H54 (cell line): ENCODE measurements at regions not wholly inside any gene's neighbourhood (a gene's known extent, or its start where the extent isn't known, plus 50 kb on each side); places are given as distances from the start of the nearest gene placed in this dataset.
"Not testable (repeated sequence)": the region's sequence is repeated elsewhere in the genome, so short reads cannot be mapped to it uniquely, and the experiment has no call there.

Source experiments
- DNase-seq: peaks from one replicate; pipeline ENCODE4 v3.0.0; 2011; ENCODE audit warnings: low spot score, mixed read lengths; ENCODE audit not compliant: insufficient read length
- FAIRE-seq: peaks from 3 replicates; lab custom pipeline; 2011; peaks lifted over from hg19 to GRCh38; lab: Jason Lieb, UNC
- POLR2A ChIP-seq: IDR thresholded peaks from 2 replicates; pipeline ENCODE4 v1.6.1; 2011; ENCODE audit warnings: low read depth, mild to moderate bottlenecking, low read length

GRCh38 chr6:163883984-163884383, 469.5 kb downstream of the QKI start:
- no peak for TF ChIP-seq POLR2A
- no peak for DNase-seq
- no peak for FAIRE-seq

DNA sequence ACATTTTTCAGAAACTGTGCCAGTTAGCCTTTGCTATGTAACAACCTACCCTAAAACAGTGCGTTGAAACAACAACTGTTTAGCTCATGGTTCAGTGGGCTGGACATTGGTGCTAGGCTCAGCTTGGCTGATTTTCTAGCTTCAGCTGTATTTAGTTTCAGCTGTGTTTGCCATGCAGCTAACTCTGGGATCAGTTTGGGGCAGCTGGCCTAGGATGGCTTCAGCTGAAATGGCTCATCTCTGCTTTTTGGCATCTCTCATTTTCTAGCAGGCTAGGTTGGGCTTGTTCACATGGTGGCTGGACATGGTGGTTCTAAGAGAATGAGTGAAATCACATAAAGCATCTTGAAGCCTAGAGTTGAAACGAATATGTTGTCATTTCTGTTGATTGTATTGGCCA, 464.2 kb downstream of the QKI start:
- DNase-seq (no peak), FAIRE-seq (no peak)
- no peak for TF ChIP-seq POLR2A

- DNase-seq (no peak), FAIRE-seq (no peak)
- TF ChIP-seq POLR2A = no peak
Observed at GRCh38 chr6:163877877-163878639, 463.5 kb downstream of the QKI start.

DNA sequence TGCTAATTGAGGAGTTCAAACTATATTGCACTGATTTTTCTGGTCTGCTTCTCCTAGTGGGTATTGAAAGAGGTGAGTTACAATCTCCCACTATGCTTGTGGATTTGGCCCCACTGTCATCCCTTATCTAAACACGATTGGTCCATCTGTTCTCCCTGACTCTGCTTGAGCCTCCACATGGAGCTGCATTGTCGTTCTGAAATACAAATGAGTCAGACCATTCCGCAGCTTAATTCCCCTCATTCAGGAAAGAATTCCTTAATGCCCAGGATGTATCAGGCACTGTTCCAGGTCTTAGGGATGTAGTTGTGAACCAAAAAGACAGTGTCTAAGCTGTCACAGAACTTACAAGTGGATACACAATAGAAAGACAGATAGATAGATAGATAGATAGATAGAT, 461.9 kb downstream of the QKI start:
- no peak for TF ChIP-seq POLR2A
- FAIRE-seq (no peak), DNase-seq (no peak)

GRCh38 chr6:163874784-163875183, 460.3 kb downstream of the QKI start:
- DNase-seq (no peak), FAIRE-seq (no peak)
- no peak for TF ChIP-seq POLR2A

- FAIRE-seq (no peak), DNase-seq (no peak)
- no peak for TF ChIP-seq POLR2A
Observed at GRCh38 chr6:163872335-163872734, 457.8 kb downstream of the QKI start.

GRCh38 chr6:163871616-163872015, 457.1 kb downstream of the QKI start:
- no peak for FAIRE-seq
- no peak for TF ChIP-seq POLR2A
- no peak for DNase-seq

GRCh38 chr6:163867518-163868292, 453.2 kb downstream of the QKI start:
- FAIRE-seq (no peak), DNase-seq (no peak)
- no peak for TF ChIP-seq POLR2A

GRCh38 chr6:163866192-163866591, 451.7 kb downstream of the QKI start:
- FAIRE-seq (no peak), DNase-seq (no peak)
- TF ChIP-seq POLR2A = no peak

GRCh38 chr6:163863565-163863964, 449.0 kb downstream of the QKI start:
- no peak for FAIRE-seq
- TF ChIP-seq POLR2A = no peak

DNA sequence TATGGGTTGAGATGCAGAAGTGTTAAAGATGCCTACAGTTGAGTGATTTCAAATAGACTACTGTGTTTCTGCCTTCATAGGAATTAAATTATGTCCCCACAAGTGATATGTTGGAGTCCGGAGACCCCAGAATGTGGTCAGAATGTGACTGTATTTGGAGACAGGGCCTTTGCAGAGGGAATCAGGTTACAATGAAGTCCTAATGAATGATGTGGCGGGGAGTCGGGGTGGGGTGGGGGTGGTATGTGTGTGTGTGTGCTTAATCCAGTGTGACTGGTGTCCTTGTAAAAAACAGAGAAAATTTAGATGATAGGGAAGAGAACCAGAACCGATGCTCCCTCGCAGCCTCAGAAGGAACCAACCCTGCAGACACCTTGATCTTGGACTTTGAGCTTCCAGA, 448.2 kb downstream of the QKI start:
- no peak for FAIRE-seq
- no peak for TF ChIP-seq POLR2A
- no peak for DNase-seq

More at GRCh38 chr6:163863565-163863964, 449.0 kb downstream of the QKI start:
- no peak for DNase-seq

DNA sequence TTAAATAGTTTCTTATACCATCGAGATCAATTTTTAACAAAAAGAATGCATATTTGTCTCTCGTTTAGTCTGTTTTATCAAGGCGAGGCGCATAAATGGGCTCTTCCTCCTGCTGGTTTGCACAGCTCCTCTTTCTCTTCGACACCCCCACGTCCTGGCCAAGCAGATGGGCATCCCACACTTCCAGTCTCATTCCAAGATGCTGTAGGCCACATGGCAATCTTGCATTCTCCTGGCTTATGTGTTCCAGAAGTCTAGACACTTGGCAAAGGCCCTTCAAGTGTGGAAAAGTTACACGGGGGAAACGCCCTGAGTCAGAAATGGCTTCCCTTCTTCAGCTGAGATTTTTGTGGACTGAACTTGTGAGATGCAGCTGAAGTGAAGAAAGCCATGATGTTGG, 447.1 kb downstream of the QKI start:
- TF ChIP-seq POLR2A = no peak
- FAIRE-seq (no peak), DNase-seq (no peak)

DNA sequence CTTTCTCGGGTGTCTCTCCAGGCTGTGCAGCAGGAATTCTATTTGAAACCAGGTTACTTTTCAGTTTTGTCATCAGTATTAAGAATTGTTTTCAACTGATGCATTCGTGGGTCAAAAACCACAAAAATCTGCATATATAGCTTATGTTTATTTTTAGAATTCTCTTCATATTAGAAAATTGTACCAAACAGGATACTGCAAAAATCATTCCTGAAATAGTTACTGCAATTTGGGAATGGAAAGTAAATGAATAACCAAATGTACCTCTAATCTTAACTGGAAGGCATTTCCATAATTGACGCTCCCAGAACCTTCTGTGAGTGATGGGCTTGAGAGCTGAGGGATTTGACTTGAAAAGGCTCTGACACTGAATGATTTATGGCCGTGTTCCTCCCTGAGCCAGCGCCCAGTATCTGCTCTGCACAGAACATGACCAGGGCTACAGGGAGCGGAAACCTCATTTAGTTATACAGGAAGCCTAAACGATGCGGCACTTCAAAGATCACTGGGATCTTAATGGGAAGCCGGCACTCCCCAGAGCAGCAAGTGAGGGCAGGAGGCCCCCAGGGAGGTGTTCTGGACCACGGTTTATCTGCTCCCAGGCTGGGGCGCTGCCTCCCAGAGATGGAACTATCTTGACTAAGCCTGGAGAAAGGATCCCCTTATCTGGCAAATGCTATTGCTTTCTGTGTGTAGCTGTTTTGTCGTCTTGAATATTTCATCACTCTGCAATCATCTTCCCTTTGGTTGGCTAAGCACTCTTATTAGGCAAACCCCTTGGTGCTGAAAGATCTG, 446.0 kb downstream of the QKI start:
- no peak for DNase-seq
- no peak for FAIRE-seq
- TF ChIP-seq POLR2A = no peak

- not testable (repeated sequence) for FAIRE-seq, DNase-seq
Observed at GRCh38 chr6:163858870-163859269, 444.4 kb downstream of the QKI start.

- no peak for DNase-seq
- no peak for TF ChIP-seq POLR2A
- no peak for FAIRE-seq
Observed at GRCh38 chr6:163857421-163857820, 442.9 kb downstream of the QKI start.
